DOHH2 (cell line): ENCODE measurements at regions not wholly inside any gene's neighbourhood (a gene's known extent, or its start where the extent isn't known, plus 50 kb on each side); places are given as distances from the start of the nearest gene placed in this dataset.

Experiments used
- H3F3A ChIP-seq: fragments of 200-600 bp; sonication (generic), shearing (Covaris generic); 2 replicates; pipeline ENCODE4 v1.6.0; 2016; ENCODE audit warnings: antibody characterized with exemption, mild to moderate bottlenecking; ENCODE audit not compliant: control insufficient read depth, insufficient read depth
- H3K27ac ChIP-seq: fragments of 200-600 bp; sonication (generic); 2 replicates; pipeline ENCODE4 v1.5.1; 2014; ENCODE audit warnings: low read depth, mild to moderate bottlenecking, low read length, moderate library complexity
- H3K27me3 ChIP-seq: fragments of 200-600 bp; sonication (generic); 2 replicates; pipeline ENCODE4 v1.6.1; 2014; ENCODE audit warnings: mild to moderate bottlenecking, low read length, mixed read lengths; ENCODE audit not compliant: control insufficient read depth
- H3K36me3 ChIP-seq: fragments of 200-600 bp; sonication (generic); 2 replicates; pipeline ENCODE4 v1.6.1; 2014; ENCODE audit warnings: mild to moderate bottlenecking, low read length, moderate library complexity, mixed read lengths; ENCODE audit not compliant: control insufficient read depth
- H3K4me1 ChIP-seq: fragments of 200-600 bp; sonication (generic); 2 replicates; pipeline ENCODE4 v1.6.1; 2014; ENCODE audit warnings: mild to moderate bottlenecking, low read length, mixed read lengths; ENCODE audit not compliant: control insufficient read depth
- H3K4me2 ChIP-seq: fragments of 200-600 bp; sonication (generic); 2 replicates; pipeline ENCODE4 v1.6.0; 2014; ENCODE audit warnings: mild to moderate bottlenecking, low read length, moderate library complexity
- H3K4me3 ChIP-seq: fragments of 200-600 bp; sonication (generic); 2 replicates; pipeline ENCODE4 v1.5.1; 2014; ENCODE audit warnings: mild to moderate bottlenecking, low read length, mixed read lengths
- H3K79me2 ChIP-seq: fragments of 200-600 bp; sonication (generic); 2 replicates; pipeline ENCODE4 v1.6.1; 2014; ENCODE audit warnings: mild to moderate bottlenecking, low read length, mixed read lengths; ENCODE audit not compliant: control insufficient read depth
- H3K9me2 ChIP-seq: fragments of 200-600 bp; sonication (generic); replicated peaks from 2 replicates; pipeline ENCODE4 v1.6.1; 2014; ENCODE audit warnings: mild to moderate bottlenecking, low read length, mixed read lengths; ENCODE audit not compliant: control insufficient read depth
- H3K9me3 ChIP-seq: fragments of 200-600 bp; sonication (generic); 2 replicates; pipeline ENCODE4 v1.6.1; 2014; ENCODE audit warnings: antibody characterized with exemption, low read length, mixed read lengths; ENCODE audit not compliant: control insufficient read depth, insufficient read depth
- H4K20me1 ChIP-seq: fragments of 200-600 bp; sonication (generic); 2 replicates; pipeline ENCODE4 v1.6.0; 2014; ENCODE audit warnings: low read depth, mild to moderate bottlenecking, antibody characterized with exemption, low read length, moderate library complexity; ENCODE audit not compliant: control insufficient read depth, insufficient read depth
- EZH2phosphoT487 ChIP-seq: fragments of 200-600 bp; sonication (generic); IDR thresholded peaks from 2 replicates; pipeline ENCODE4 v1.6.1; 2017; ENCODE audit warnings: borderline replicate concordance, mild to moderate bottlenecking, antibody characterized with exemption, low read length, moderate library complexity, mixed read lengths
- TF ChIP-seq, protein P1 (sequence below): fragments of 200-600 bp; sonication (generic); IDR thresholded peaks from one replicate; pipeline ENCODE4 v1.5.1; 2014; ENCODE audit warnings: antibody characterized with exemption, mild to moderate bottlenecking, low read depth, low read length; ENCODE audit not compliant: poor library complexity, severe bottlenecking

DNA sequence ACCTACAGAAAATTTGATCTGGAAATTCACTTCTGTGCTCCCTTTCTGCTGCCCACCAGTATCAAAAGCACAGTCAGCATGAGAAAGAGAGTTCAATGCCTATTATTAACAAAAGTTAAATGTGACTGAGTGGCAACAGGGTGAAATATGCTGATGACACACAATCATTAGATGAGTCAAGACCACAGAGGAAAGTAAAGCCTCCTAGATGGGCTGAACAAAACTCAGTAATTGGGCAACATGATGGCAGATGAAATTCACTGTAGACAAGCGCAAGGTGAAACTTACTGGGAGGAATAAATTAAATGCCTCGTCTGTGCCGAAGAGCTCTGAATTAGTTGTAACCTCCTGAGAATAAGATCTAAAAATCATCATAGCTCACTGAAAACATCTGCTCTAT is 752.8 kb downstream of the IRX1 start:
- Histone ChIP-seq H3K27me3 (no peaks in the 10 kb centered on the region), H3K36me3 (no peaks in the 10 kb centered on the region), H3K4me3 (no peak overlapping the region), H3F3A (no peaks in the 10 kb centered on the region), H3K79me2 (no peaks in the 10 kb centered on the region), H3K9me2 (no peaks in the 10 kb centered on the region), H4K20me1 (no peaks in the 10 kb centered on the region), H3K4me2 (no peak overlapping the region), H3K4me1 (no peaks in the 10 kb centered on the region), H3K9me3 (no peaks in the 10 kb centered on the region), H3K27ac (no peak overlapping the region)
- TF ChIP-seq, protein P1, sequence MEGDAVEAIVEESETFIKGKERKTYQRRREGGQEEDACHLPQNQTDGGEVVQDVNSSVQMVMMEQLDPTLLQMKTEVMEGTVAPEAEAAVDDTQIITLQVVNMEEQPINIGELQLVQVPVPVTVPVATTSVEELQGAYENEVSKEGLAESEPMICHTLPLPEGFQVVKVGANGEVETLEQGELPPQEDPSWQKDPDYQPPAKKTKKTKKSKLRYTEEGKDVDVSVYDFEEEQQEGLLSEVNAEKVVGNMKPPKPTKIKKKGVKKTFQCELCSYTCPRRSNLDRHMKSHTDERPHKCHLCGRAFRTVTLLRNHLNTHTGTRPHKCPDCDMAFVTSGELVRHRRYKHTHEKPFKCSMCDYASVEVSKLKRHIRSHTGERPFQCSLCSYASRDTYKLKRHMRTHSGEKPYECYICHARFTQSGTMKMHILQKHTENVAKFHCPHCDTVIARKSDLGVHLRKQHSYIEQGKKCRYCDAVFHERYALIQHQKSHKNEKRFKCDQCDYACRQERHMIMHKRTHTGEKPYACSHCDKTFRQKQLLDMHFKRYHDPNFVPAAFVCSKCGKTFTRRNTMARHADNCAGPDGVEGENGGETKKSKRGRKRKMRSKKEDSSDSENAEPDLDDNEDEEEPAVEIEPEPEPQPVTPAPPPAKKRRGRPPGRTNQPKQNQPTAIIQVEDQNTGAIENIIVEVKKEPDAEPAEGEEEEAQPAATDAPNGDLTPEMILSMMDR, result no peak
- no peak for TF ChIP-seq EZH2phosphoT487

- Histone ChIP-seq H3K9me2 (no peaks in the 10 kb centered on the region), H4K20me1 (no peaks in the 10 kb centered on the region), H3K4me1 (no peaks in the 10 kb centered on the region), H3K27ac (no peak overlapping the region), H3K36me3 (no peaks in the 10 kb centered on the region), H3K4me3 (no peak overlapping the region), H3K27me3 (no peaks in the 10 kb centered on the region), H3K4me2 (no peak overlapping the region), H3K9me3 (no peaks in the 10 kb centered on the region), H3F3A (no peaks in the 10 kb centered on the region), H3K79me2 (no peaks in the 10 kb centered on the region)
- TF ChIP-seq EZH2phosphoT487, result no peak
Observed at GRCh38 chr5:4348919-4349318, 753.3 kb downstream of the IRX1 start.

DNA sequence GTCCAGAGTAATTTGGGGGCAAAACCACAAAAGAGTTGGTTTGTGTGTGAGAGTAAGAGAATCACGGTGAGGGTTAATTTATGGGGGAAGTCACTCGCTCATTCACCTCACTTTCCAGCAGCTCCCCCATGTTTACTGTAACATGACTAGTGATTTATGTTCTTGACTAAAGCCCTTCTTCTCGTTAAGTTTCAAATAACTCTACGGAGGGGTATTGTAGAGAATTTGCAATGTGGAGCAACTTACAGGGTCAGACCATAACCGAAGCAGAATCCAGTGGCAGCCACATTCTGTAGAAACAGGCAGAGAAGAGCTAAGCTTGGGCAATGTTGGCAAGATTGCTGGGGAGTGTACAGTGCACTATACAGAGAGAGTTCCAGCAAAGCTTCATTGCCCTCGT is 760.6 kb downstream of the IRX1 start:
- no peaks in the 10 kb centered on the region; the same call in 1 of the 2 replicates for H3K9me3 ChIP-seq
- no peak overlapping the region for H3K4me2 ChIP-seq
- H3F3A ChIP-seq, result no peaks in the 10 kb centered on the region

DNA sequence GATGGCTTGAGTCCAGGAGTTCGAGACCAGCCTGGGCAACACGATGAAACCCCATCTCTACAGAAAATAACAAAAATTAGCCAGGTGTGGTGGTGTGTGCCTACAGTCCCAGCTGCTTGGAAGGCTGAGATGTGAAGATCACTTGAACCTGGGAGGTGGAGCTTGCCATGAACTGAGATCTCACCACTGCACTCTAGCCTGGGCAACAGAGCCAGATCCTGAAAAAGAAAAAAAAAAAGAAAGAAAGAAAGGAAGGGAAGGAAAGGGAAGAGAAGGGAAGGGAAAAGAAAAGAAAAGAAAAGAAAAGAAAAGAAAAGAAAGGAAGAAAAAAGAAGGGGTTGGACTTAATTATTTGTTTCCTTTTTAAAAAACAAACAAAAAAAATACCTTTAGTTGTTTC is 764.2 kb downstream of the IRX1 start:
- Histone ChIP-seq H3F3A (no peaks in the 10 kb centered on the region), H3K4me3 (no peak overlapping the region), H3K9me3 (no peaks in the 10 kb centered on the region; the same call in 1 of the 2 replicates), H3K4me2 (no peak overlapping the region), H3K79me2 (no peaks in the 10 kb centered on the region), H3K27me3 (no peaks in the 10 kb centered on the region), H3K36me3 (no peaks in the 10 kb centered on the region), H3K9me2 (no peaks in the 10 kb centered on the region), H3K4me1 (no peaks in the 10 kb centered on the region), H4K20me1 (no peaks in the 10 kb centered on the region), H3K27ac (no peak overlapping the region)
- TF ChIP-seq, protein P1, result no peak
- TF ChIP-seq EZH2phosphoT487, result no peak

More for the DNA sequence above, 760.6 kb downstream of the IRX1 start:
- Histone ChIP-seq H3K4me1 (no peaks in the 10 kb centered on the region), H3K27me3 (no peaks in the 10 kb centered on the region), H3K79me2 (no peaks in the 10 kb centered on the region), H3K27ac (no peak overlapping the region), H4K20me1 (no peaks in the 10 kb centered on the region), H3K4me3 (no peak overlapping the region), H3K9me2 (no peaks in the 10 kb centered on the region), H3K36me3 (no peaks in the 10 kb centered on the region)
- TF ChIP-seq, protein P1, result no peak
- TF ChIP-seq EZH2phosphoT487, result no peak
